Fibroblast of lung (primary cell): ENCODE measurements at regions not wholly inside any gene's neighbourhood (a gene's known extent, or its start where the extent isn't known, plus 50 kb on each side); places are given as distances from the start of the nearest gene placed in this dataset.

ENCODE experiments used
- DNase-seq, 2 donors: peaks; one replicate each; pipeline versions ENCODE4 v3.0.0 to v3.0.0-alpha.2; 2010; ENCODE audit warnings: low read depth in 2 of 2
- H2AFZ ChIP-seq: 2 replicates; pipeline ENCODE4 v1.5.1; 2012; ENCODE audit warnings: low read length, control low read depth, inconsistent platforms
- H3K27ac ChIP-seq: 2 replicates; pipeline ENCODE4 v1.5.1; 2011; ENCODE audit warnings: low read length, control low read depth; ENCODE audit not compliant: insufficient read depth
- H3K27me3 ChIP-seq: 2 replicates; pipeline ENCODE4 v1.5.1; 2011; ENCODE audit warnings: mild to moderate bottlenecking, low read length; ENCODE audit not compliant: control insufficient read depth, insufficient read depth
- H3K36me3 ChIP-seq: 2 replicates; pipeline ENCODE4 v1.5.1; 2011; ENCODE audit warnings: low read length; ENCODE audit not compliant: control insufficient read depth, insufficient read depth
- H3K4me1 ChIP-seq: 2 replicates; pipeline ENCODE4 v1.5.1; 2011; ENCODE audit warnings: low read length; ENCODE audit not compliant: control insufficient read depth, insufficient read depth; ENCODE audit errors: extremely low read depth
- H3K4me2 ChIP-seq: 2 replicates; pipeline ENCODE4 v1.5.1; 2011; ENCODE audit warnings: low read length, control low read depth; ENCODE audit not compliant: insufficient read depth; ENCODE audit errors: extremely low read depth
- H3K4me3 ChIP-seq, 4 experiments: fragments of 200-600 bp in 1 of 4; sonication (generic) in 1 of 4; replicated peaks in 1 of 4; 2 replicates each; pipeline ENCODE4 v1.5.1; 2011 to 2016; ENCODE audit warnings: low read length in 4 of 4, low read depth in 3 of 4, mild to moderate bottlenecking in 3 of 4, control low read depth in 2 of 4, inconsistent platforms in 1 of 4, mixed read lengths in 1 of 4; ENCODE audit not compliant: insufficient read depth in 1 of 4; ENCODE audit errors: control extremely low read depth in 1 of 4
- H3K79me2 ChIP-seq: 2 replicates; pipeline ENCODE4 v1.5.1; 2012; ENCODE audit warnings: mild to moderate bottlenecking, low read length, inconsistent platforms; ENCODE audit not compliant: control insufficient read depth, insufficient read depth
- H3K9ac ChIP-seq: 2 replicates; pipeline ENCODE4 v1.5.1; 2011; ENCODE audit warnings: mild to moderate bottlenecking, low read length, control low read depth; ENCODE audit not compliant: insufficient read depth
- H3K9me3 ChIP-seq: 2 replicates; pipeline ENCODE4 v1.5.1; 2012; ENCODE audit warnings: low read depth, low read length; ENCODE audit not compliant: control insufficient read depth, insufficient read depth
- H4K20me1 ChIP-seq: 2 replicates; pipeline ENCODE4 v1.5.1; 2011; ENCODE audit warnings: low read length; ENCODE audit not compliant: control insufficient read depth, insufficient read depth; ENCODE audit errors: extremely low read depth
- EZH2 ChIP-seq: IDR thresholded peaks from 2 replicates; pipeline ENCODE4 v1.5.1; 2012; ENCODE audit warnings: low read length, control low read depth, mild to moderate bottlenecking; ENCODE audit errors: missing control alignments
- TF ChIP-seq, protein P1 (sequence below), 2 donors: IDR thresholded peaks in 1 of 2; conservative IDR thresholded peaks in 1 of 2; 1 replicate in 1 of 2; 2 replicates in 1 of 2; pipeline ENCODE4 v1.5.1; 2011 to 2012; ENCODE audit warnings: low read length in 2 of 2, control low read depth in 1 of 2, inconsistent platforms in 1 of 2, low read depth in 1 of 2, mild to moderate bottlenecking in 1 of 2

GRCh38 chr11:82012276-82012675, 721.4 kb downstream of the FAM181B start:
- H3K4me1 ChIP-seq: no peaks in the 10 kb centered on the region

GRCh38 chr11:82009133-82009532, 724.5 kb downstream of the FAM181B start:
- no peaks in the 10 kb centered on the region for H4K20me1 ChIP-seq
- no peak overlapping the region for H3K4me3 ChIP-seq
- H3K4me1 ChIP-seq: no peaks in the 10 kb centered on the region
- no peak overlapping the region for H3K4me2 ChIP-seq
- H3K27ac ChIP-seq: no peak overlapping the region
- H3K9ac ChIP-seq: no peak overlapping the region
- no peaks in the 10 kb centered on the region for H3K27me3 ChIP-seq
- no peaks in the 10 kb centered on the region for H3K9me3 ChIP-seq
- DNase-seq: no peak
- TF ChIP-seq EZH2: no peak
- TF ChIP-seq, protein P1, sequence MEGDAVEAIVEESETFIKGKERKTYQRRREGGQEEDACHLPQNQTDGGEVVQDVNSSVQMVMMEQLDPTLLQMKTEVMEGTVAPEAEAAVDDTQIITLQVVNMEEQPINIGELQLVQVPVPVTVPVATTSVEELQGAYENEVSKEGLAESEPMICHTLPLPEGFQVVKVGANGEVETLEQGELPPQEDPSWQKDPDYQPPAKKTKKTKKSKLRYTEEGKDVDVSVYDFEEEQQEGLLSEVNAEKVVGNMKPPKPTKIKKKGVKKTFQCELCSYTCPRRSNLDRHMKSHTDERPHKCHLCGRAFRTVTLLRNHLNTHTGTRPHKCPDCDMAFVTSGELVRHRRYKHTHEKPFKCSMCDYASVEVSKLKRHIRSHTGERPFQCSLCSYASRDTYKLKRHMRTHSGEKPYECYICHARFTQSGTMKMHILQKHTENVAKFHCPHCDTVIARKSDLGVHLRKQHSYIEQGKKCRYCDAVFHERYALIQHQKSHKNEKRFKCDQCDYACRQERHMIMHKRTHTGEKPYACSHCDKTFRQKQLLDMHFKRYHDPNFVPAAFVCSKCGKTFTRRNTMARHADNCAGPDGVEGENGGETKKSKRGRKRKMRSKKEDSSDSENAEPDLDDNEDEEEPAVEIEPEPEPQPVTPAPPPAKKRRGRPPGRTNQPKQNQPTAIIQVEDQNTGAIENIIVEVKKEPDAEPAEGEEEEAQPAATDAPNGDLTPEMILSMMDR (conservative IDR thresholded peaks at IDR 0.05 in 1 of 2, IDR thresholded peaks at IDR 0.05 in 1 of 2; ENCODE audit: low read depth in 1 of 2, low read length in 2 of 2): no peak
- H3K79me2 ChIP-seq: no peaks in the 10 kb centered on the region
- H3K36me3 ChIP-seq: no peaks in the 10 kb centered on the region
- H2AFZ ChIP-seq: no peak overlapping the region

More at GRCh38 chr11:82012276-82012675, 721.4 kb downstream of the FAM181B start:
- Histone ChIP-seq H4K20me1 (no peaks in the 10 kb centered on the region), H3K27ac (no peak overlapping the region), H3K4me2 (no peak overlapping the region), H3K9ac (no peak overlapping the region), H3K27me3 (no peaks in the 10 kb centered on the region), H3K9me3 (no peaks in the 10 kb centered on the region), H3K36me3 (no peaks in the 10 kb centered on the region), H2AFZ (no peak overlapping the region), H3K79me2 (no peaks in the 10 kb centered on the region), H3K4me3 (no peak overlapping the region)
- TF ChIP-seq, protein P1 (conservative IDR thresholded peaks at IDR 0.05 in 1 of 2, IDR thresholded peaks at IDR 0.05 in 1 of 2; ENCODE audit: low read depth in 1 of 2, low read length in 2 of 2): no peak
- TF ChIP-seq EZH2: no peak
- DNase-seq: no peak

DNA sequence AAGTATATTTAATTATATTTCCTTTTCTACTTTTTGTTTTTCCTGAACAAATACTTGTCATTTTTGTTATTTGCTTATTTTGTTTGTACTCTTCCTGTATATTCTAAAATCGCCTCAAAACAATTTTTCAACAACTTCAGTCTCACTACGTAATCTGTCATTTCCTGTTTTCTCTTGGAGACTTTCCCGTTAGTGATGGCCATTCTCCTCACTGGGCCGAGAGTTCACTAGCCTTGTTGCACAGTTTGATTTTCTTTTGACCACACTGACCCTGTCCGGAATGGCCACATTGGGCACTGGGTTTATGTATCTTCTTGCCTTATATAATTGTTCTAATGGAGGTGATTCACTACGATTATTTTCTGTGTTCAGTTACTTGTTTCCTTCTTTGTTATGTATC, 726.1 kb downstream of the FAM181B start:
- no peaks in the 10 kb centered on the region for H4K20me1 ChIP-seq
- no peak overlapping the region for H3K4me2 ChIP-seq
- H3K27me3 ChIP-seq: no peaks in the 10 kb centered on the region
- H3K36me3 ChIP-seq: no peaks in the 10 kb centered on the region
- H3K79me2 ChIP-seq: no peaks in the 10 kb centered on the region
- H3K9me3 ChIP-seq: no peaks in the 10 kb centered on the region
- TF ChIP-seq EZH2: no peak
- TF ChIP-seq, protein P1 (conservative IDR thresholded peaks at IDR 0.05 in 1 of 2, IDR thresholded peaks at IDR 0.05 in 1 of 2; ENCODE audit: low read depth in 1 of 2, low read length in 2 of 2): no peak
- no peak overlapping the region for H3K27ac ChIP-seq
- H2AFZ ChIP-seq: no peak overlapping the region
- H3K4me3 ChIP-seq: no peak overlapping the region
- H3K9ac ChIP-seq: no peak overlapping the region
- no peaks in the 10 kb centered on the region for H3K4me1 ChIP-seq
- DNase-seq: no peak
